Activated CD8-positive, alpha-beta memory T cell treated with anti-CD3 and anti-CD28 coated beads for 1 hour (primary cell): ENCODE measurements at regions not wholly inside any gene's neighbourhood (a gene's known extent, or its start where the extent isn't known, plus 50 kb on each side); places are given as distances from the start of the nearest gene placed in this dataset.
"Not testable (repeated sequence)": the region's sequence is repeated elsewhere in the genome, so short reads cannot be mapped to it uniquely, and the experiment has no call there.

Experiments
- DNase-seq, 2 donors: peaks; one replicate each; pipeline ENCODE4 v3.0.0-alpha.2; 2020; ENCODE audit warnings: low read depth in 1 of 2; ENCODE audit errors: extremely low read depth in 1 of 2

GRCh38 chr6:43891072-43891870, 121.3 kb downstream of the VEGFA start:
- no peak for DNase-seq

GRCh38 chr6:43890197-43891062, 120.4 kb downstream of the VEGFA start:
- no peak for DNase-seq

GRCh38 chr6:43887906-43888683, 118.1 kb downstream of the VEGFA start:
- no peak for DNase-seq

GRCh38 chr6:43887340-43887858, 117.4 kb downstream of the VEGFA start:
- no peak for DNase-seq

- no peak for DNase-seq
Observed at GRCh38 chr6:43886717-43887339, 116.8 kb downstream of the VEGFA start.

- no peak for DNase-seq
Observed at GRCh38 chr6:43886067-43886461, 116.1 kb downstream of the VEGFA start.

GRCh38 chr6:43885399-43886066, 115.5 kb downstream of the VEGFA start:
- no peak for DNase-seq

GRCh38 chr6:43884652-43885022, 114.6 kb downstream of the VEGFA start:
- DNase-seq: no peak

- DNase-seq: no peak
Observed at GRCh38 chr6:43883847-43884651, 114.0 kb downstream of the VEGFA start.

- not testable (repeated sequence) for DNase-seq
Observed at GRCh38 chr6:43882690-43883448, 112.9 kb downstream of the VEGFA start.

- DNase-seq: no peak
Observed at GRCh38 chr6:43880236-43881137, 110.5 kb downstream of the VEGFA start.

- no peak for DNase-seq
Observed at GRCh38 chr6:43879722-43880121, 109.7 kb downstream of the VEGFA start.

GRCh38 chr6:43878823-43879495, 108.9 kb downstream of the VEGFA start:
- no peak for DNase-seq

GRCh38 chr6:43878127-43878634, 108.2 kb downstream of the VEGFA start:
- DNase-seq: no peak

GRCh38 chr6:43877463-43878126, 107.6 kb downstream of the VEGFA start:
- DNase-seq: no peak

GRCh38 chr6:43877036-43877435, 107.0 kb downstream of the VEGFA start:
- DNase-seq: no peak
